Left lobe of liver (tissue), 2 donors: ENCODE measurements at regions not wholly inside any gene's neighbourhood (a gene's known extent, or its start where the extent isn't known, plus 50 kb on each side); places are given as distances from the start of the nearest gene placed in this dataset.

Experiments used
- ATAC-seq: fragments of 200-7000 bp; cut with Tn5 transposase; one replicate; pipeline ENCODE4 v1.9.1; 2020; ENCODE audit warnings: mild to moderate bottlenecking, moderate library complexity
- DNase-seq: peaks from one replicate; pipeline ENCODE4 v3.0.0-alpha.2; 2020; ENCODE audit warnings: low spot score
- donor health status: DM: no; HTN: no; CAD: no; lungs with moderate emphysema.
- donor health status: DM: no; HTN: yes; CAD: no.

GRCh38 chr13:104297075-104297474, 1230.9 kb upstream of the SLC10A2 start:
- no peak for ATAC-seq
- DNase-seq = no peak

DNA sequence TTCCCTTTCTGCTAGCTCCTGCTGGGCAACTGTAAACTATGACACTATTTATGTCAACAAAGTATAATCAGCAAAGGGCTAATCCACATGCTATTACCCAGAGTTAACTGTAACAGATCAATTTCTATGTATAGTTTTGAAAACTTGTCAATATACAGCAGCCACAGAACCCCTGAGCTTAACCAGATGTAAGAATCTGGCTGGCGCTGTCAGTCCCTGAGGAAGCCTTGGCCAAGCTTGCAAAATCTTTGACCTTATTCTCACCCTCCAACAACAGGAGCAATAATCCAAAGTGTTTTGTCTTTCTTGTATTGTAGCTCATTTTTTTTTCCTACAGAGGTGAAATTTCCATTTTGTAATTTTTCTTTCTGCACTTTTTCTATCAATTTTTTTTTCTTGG, 1230.1 kb upstream of the SLC10A2 start:
- DNase-seq (no peak), ATAC-seq (no peak)

GRCh38 chr13:104295537-104295936, 1229.3 kb upstream of the SLC10A2 start:
- ATAC-seq (no peak), DNase-seq (no peak)

- no peak for ATAC-seq
Measured at GRCh38 chr13:104289400-104289799, 1223.2 kb upstream of the SLC10A2 start.

DNA sequence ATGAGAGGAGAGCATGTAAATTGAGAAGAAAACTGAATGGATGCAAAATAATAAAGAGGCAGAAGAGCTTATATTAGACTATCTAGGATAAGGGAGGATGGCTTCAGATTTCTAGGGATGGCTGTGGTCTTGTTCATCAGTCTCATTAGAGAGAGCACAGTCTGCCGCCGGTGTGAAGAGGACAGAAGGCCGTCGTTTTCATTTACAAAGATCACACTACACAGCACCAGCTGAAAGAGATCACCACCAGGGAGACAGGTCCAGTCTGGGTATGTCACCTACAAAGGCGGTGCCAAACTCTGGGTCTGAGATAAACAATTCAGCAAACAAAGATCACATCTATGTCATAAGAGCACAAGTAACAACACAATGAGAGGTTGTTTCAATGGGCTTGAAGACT, 1222.3 kb upstream of the SLC10A2 start:
- ATAC-seq (no peak), DNase-seq (no peak)

More at GRCh38 chr13:104289400-104289799, 1223.2 kb upstream of the SLC10A2 start:
- no peak for DNase-seq

- ATAC-seq (no peak), DNase-seq (no peak)
Measured at GRCh38 chr13:104286566-104287290, 1220.5 kb upstream of the SLC10A2 start.

DNA sequence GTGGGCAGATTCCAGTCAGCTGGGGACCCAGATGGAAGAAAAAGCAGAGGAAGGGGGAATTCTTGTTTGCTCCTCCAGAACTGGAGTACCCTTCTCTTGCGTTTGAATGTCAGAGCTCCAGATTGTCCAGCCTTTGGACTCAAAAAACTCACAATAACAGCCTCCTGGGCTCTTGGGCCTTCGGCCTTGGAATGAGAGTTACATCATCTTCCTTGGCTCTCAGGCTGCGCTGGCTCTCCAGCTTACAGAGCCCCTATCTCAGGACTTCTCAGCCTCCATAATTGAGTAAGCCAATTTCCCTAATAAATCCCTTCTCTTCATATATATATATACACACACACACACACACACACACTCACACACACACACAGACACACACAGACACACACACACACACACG, 1215.7 kb upstream of the SLC10A2 start:
- ATAC-seq = no peak
- DNase-seq = no peak

DNA sequence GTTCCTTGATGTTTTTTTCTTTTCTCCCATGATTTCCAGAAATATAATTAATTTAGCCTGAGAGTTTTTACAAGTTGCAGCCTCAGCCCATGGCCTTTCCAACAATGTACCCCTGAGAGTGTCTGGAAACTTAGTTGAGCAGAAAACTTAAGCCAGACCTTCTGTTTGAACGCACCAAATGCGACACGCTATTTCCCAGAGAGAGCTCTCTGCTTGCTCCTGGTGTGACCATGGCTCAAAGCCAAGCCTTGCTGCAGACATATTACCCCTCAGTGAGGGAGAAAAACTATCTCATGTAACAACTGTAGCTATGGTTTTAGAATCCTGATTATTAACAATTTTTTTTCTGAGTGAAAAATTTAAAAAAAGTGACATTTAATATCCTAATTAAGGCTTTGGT, 1204.5 kb upstream of the SLC10A2 start:
- no peak for ATAC-seq
- no peak for DNase-seq

DNA sequence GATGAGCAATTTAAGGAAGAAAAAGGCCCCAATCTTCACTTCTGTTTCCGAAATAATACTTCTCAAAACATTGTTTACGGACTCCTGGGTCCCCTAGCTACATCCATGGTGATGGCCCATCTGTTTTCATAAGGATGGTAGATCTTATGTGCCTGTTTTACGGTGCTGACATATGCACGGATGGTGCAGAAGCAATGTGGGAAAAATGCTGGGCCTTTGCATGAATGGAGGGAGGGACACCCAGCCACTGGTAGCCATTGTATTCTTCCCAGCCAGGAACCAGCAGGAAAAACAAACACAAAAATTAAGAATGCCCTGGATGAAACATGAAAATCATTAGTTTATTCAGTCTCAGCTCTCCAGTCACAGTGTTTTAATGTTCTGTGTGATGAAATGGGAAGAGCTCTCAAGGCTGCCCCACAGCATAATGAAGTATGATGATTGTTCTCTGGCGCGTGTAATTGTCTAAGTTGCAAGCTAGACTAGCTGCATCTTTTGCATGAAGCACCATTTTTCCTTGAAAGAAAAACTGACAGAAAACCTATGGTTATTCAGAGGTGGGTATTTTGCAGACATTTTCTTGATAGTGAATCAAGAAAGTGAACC, 1201.1 kb upstream of the SLC10A2 start:
- no peak for DNase-seq
- no peak for ATAC-seq

GRCh38 chr13:104256701-104257100, 1190.5 kb upstream of the SLC10A2 start:
- DNase-seq (no peak), ATAC-seq (no peak)

- DNase-seq = no peak
- no peak for ATAC-seq
Measured at GRCh38 chr13:104253063-104253680, 1187.0 kb upstream of the SLC10A2 start.

DNA sequence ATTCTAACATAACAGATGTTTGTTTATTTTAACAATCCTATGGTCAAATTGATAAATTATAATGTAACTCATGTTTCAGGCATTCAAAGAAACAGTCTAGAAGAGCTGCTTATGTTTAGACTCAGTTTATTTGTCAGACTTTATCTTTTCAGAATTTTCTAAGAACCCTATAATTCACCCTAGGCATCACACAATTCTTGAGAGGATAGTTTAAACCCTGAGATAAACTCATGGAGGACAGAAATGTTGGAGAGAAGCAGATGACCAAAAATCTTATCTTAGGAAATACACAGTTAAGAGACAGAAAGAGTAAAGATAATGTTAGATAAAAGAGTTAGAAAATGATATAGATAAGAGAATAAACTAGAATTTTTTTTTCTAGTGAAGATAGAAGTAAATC, 1185.7 kb upstream of the SLC10A2 start:
- DNase-seq = no peak
- no peak for ATAC-seq

DNA sequence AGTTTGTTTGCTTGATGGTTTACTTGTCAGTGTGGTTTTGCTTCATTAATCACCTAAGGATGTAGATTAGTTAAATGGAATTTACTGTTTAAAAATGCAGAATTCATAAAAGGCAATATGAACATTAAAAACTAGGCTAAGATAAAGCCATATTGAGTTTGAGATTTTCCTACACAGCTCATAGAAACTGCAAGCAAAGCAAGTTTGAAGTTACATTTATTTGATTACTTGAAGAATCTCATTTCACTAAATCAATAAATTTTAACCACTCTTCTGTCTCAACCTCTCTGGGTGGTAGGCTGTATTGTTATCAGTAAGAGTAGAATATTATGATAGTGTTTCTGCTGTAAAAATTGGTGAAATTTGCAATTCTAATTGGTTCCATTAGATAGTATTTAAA, 1180.7 kb upstream of the SLC10A2 start:
- ATAC-seq (no peak), DNase-seq (no peak)

DNA sequence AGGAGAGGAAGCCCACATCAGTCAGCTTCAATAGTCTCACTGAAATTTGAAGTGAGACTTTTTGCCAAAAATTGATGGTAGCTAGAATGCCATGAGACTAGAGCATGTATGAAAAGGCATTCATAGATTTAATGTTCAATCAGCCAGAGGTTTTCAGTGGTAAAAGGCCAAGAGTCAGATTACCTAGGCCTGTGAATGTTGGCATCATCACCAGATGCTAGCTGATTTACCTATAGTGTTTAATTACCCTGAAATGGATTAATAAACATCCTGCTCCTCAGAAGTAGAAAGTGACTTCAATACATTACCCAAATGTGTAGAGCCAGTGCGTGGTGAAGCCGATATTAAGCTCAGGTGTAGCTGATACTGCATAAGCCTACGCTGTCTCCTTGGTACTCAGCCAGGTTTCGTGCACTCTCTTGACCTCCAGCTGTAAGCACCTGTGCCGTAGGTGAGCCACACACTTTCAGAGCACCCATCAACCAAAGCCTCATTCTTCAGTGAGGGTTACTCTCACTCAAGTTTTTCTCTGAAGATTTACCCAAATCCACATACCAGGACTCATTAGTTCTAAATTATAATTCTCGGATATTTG, 1140.3 kb upstream of the SLC10A2 start:
- ATAC-seq (no peak), DNase-seq (no peak)

GRCh38 chr13:104204177-104204576, 1138.0 kb upstream of the SLC10A2 start:
- no peak for ATAC-seq

GRCh38 chr13:104198801-104199200, 1132.6 kb upstream of the SLC10A2 start:
- ATAC-seq (no peak), DNase-seq (no peak)

More at GRCh38 chr13:104204177-104204576, 1138.0 kb upstream of the SLC10A2 start:
- no peak for DNase-seq

- ATAC-seq (no peak), DNase-seq (no peak)
Measured at GRCh38 chr13:104196611-104197010, 1130.4 kb upstream of the SLC10A2 start.

DNA sequence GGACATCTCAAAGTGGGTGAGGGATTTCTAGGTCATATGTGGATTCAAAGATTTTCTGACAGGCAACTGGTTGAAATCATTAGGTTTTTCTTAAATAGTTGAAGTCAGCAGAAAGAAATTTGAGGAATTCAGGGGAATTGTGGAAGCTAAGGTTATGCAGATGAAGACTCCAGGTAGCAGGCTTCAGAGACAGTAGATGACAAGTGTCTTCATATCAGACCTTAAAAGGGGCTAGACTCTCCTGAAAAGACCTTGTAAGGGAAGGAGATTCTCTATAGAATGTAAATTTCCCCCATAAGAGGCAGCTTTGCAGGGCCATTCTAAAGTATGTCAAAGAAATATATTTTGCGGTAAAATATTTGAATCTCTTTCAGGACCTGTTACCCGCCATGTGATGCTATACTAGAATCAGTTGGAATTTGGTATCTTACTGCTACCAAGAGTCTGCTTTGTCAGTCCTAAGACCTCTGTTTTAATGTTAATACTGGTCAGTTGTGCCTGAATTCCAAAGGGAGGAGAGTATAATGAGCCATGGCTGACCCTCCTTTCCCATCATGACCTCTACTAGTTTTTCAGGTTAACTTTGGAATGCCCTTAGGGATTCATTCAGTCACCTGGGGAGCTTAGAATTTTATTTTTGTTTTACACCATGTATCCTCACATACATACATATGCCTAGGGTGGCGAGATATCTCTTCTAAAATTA, 1115.5 kb upstream of the SLC10A2 start:
- ATAC-seq = no peak
- DNase-seq = no peak

- DNase-seq (no peak), ATAC-seq (no peak)
Measured at GRCh38 chr13:104170980-104171555, 1104.9 kb upstream of the SLC10A2 start.

DNA sequence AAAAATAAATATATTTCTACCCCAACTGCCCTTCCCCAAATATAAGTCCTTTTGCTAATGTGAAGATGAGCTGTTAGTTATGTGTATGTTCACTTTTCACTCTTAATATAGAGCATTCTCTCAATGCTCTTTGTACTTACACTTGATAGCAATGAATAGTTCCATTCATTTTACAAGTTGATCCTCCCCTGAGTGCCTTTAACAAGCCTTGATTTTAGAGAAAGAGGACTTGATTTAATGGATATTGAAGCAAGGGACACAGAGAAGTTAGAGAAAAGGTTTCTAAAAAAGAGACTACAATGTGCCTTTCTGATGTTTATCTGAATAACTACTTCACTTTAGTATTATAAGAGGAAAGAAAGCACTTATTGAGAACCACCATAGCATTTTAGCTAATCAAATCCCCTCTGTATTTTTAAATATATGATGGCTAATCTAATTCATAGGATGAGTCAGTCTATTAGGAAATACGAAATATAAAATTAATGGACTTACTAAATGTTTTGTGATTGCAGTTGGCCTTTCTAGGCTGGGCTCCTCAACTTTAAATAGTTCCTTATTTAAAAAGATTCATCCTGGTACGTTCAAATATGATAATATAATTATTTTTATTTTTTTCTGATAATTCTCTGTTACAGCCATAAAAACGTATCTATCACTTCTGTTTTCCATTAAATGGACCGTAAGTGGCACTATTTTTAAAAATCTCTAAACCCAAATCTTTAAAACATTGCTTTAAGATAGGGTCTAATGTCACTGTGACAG, 1097.8 kb upstream of the SLC10A2 start:
- ATAC-seq (no peak), DNase-seq (no peak)
